22Rv1 (cell line): ENCODE measurements at regions not wholly inside any gene's neighbourhood (a gene's known extent, or its start where the extent isn't known, plus 50 kb on each side); places are given as distances from the start of the nearest gene placed in this dataset.

Experiments used
- ZFX ChIP-seq: fragments of 450-650 bp; IDR thresholded peaks from 2 replicates; pipeline ENCODE4 v1.6.1; 2017; ENCODE audit warnings: antibody characterized with exemption, borderline replicate concordance
- TF ChIP-seq, protein P1 (sequence below): fragments of 450-650 bp; IDR thresholded peaks from 2 replicates; pipeline ENCODE4 v1.5.1; 2017; ENCODE audit warnings: mild to moderate bottlenecking

DNA sequence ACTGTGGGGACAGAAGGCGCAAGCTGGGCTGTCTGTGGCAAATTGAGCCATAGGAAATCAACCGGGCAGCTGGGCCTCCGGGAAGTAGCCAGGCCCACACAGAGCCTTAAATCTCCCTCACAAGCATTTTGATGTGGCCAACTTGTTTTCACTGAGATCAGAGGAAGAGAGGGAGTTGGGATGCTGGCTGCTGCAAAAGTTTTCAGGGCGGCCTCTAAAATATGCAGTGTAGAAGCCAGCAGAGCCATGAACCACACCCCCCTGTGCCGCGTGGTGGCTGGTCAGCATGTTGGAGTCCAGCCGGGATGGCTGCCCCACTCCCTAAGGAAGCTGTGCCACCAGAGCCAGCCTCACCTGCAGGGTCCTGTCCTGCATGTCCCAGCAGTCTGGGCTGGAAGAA lies 167.4 kb downstream of the CDC5L start:
- TF ChIP-seq, protein P1, sequence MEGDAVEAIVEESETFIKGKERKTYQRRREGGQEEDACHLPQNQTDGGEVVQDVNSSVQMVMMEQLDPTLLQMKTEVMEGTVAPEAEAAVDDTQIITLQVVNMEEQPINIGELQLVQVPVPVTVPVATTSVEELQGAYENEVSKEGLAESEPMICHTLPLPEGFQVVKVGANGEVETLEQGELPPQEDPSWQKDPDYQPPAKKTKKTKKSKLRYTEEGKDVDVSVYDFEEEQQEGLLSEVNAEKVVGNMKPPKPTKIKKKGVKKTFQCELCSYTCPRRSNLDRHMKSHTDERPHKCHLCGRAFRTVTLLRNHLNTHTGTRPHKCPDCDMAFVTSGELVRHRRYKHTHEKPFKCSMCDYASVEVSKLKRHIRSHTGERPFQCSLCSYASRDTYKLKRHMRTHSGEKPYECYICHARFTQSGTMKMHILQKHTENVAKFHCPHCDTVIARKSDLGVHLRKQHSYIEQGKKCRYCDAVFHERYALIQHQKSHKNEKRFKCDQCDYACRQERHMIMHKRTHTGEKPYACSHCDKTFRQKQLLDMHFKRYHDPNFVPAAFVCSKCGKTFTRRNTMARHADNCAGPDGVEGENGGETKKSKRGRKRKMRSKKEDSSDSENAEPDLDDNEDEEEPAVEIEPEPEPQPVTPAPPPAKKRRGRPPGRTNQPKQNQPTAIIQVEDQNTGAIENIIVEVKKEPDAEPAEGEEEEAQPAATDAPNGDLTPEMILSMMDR = no peak
- no peak for TF ChIP-seq ZFX
